Ovary (tissue), 7 donors: ENCODE measurements at regions not wholly inside any gene's neighbourhood (a gene's known extent, or its start where the extent isn't known, plus 50 kb on each side); places are given as distances from the start of the nearest gene placed in this dataset.

Source experiments
- DNase-seq, 5 donors: peaks; one replicate each; pipeline ENCODE4 v3.0.0-alpha.2; 2019 to 2020
- H3K27ac ChIP-seq, 2 donors: fragments of 200-600 bp; one replicate each; pipeline versions ENCODE4 v1.5.1 to v1.8.0; 2019 to 2022
- H3K27me3 ChIP-seq: fragments of 200-600 bp; one replicate; pipeline ENCODE4 v1.8.0; 2022
- H3K36me3 ChIP-seq: fragments of 200-600 bp; sonication (generic); one replicate; pipeline ENCODE4 v1.5.1; 2019
- H3K4me1 ChIP-seq: one replicate; pipeline ENCODE4 v1.8.1; 2013; ENCODE audit warnings: mild to moderate bottlenecking, moderate library complexity; ENCODE audit not compliant: insufficient read depth
- H3K4me3 ChIP-seq: fragments of 200-600 bp; sonication (generic); one replicate; pipeline ENCODE4 v1.5.1; 2017
- H3K9me3 ChIP-seq, 2 donors: fragments of 200-600 bp in 1 of 2; sonication (generic) in 1 of 2; one replicate each; pipeline versions ENCODE4 v1.5.1 to v1.8.1; 2013 to 2019; ENCODE audit warnings: mild to moderate bottlenecking in 1 of 2, moderate library complexity in 1 of 2
- EP300 ChIP-seq: sonication (generic); formaldehyde crosslinking; IDR thresholded peaks from one replicate; pipeline ENCODE4 v1.6.1; 2017; ENCODE audit warnings: antibody characterized with exemption
- POLR2A ChIP-seq: fragments of 450-650 bp; IDR thresholded peaks from one replicate; pipeline ENCODE4 v1.6.1; 2017; ENCODE audit warnings: antibody characterized with exemption, mild to moderate bottlenecking, moderate library complexity
- WGBS, 3 donors: extraction: QIAGEN DNeasy Blood & Tissue Kit in 1 of 3; methylation state at CpG; one replicate each; pipeline versions ENCODE4 v1.1.5 to v1.1.7; 2013 to 2017; 5-methylcytosine and 5-hydroxymethylcytosine counted together
- intact Hi-C, 4 donors: fragments of 100-400 bp; cut with DNase I; formaldehyde crosslinking; loops; one replicate each; pipeline versions ENCODE4 v1.11.0 to v1.15.1; 2022 to 2023
- TF ChIP-seq, protein P1 (sequence below), 3 donors: fragments of 450-650 bp in 2 of 3; fragments of 200-600 bp in 1 of 3; IDR thresholded peaks; one replicate each; pipeline versions ENCODE4 v1.5.1 to v1.8.0; 2016 to 2022; ENCODE audit warnings: antibody characterized with exemption in 3 of 3, mild to moderate bottlenecking in 1 of 3
- donor health status: DM: no; HTN: no; CAD: no; lungs with moderate emphysema.
- donor health status: DM: no; HTN: no; CAD: no.
- donor health status: Bipolar disorder and iron deficiency.
- donor health status: DM: no; HTN: no; CAD: no.
- donor health status: DM: yes; HTN: yes; CAD: no.

DNA sequence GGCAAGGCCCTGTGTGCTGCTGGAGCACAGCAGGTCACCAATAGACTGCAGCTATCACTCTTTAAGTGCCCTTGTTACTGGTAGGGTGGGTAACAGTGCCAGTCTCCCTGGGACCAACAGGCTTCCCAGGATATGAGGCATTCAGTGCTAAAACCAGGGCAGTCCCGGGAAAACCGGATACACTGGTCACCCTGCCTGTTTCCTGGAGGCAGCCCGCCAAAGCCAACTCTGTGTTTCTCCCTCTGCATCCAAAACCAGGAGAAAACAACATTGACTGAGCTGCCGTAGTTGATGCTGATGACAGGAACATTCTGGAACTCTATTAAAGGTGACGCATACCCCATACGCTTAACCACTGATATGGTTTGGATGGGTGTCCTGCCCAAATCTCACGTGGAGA lies 149.1 kb downstream of the SHANK2 start:
- no peak for DNase-seq
- no peak for TF ChIP-seq EP300
- no peak for TF ChIP-seq POLR2A
- TF ChIP-seq, protein P1, sequence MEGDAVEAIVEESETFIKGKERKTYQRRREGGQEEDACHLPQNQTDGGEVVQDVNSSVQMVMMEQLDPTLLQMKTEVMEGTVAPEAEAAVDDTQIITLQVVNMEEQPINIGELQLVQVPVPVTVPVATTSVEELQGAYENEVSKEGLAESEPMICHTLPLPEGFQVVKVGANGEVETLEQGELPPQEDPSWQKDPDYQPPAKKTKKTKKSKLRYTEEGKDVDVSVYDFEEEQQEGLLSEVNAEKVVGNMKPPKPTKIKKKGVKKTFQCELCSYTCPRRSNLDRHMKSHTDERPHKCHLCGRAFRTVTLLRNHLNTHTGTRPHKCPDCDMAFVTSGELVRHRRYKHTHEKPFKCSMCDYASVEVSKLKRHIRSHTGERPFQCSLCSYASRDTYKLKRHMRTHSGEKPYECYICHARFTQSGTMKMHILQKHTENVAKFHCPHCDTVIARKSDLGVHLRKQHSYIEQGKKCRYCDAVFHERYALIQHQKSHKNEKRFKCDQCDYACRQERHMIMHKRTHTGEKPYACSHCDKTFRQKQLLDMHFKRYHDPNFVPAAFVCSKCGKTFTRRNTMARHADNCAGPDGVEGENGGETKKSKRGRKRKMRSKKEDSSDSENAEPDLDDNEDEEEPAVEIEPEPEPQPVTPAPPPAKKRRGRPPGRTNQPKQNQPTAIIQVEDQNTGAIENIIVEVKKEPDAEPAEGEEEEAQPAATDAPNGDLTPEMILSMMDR (IDR thresholded peaks at IDR 0.05) = no peak
- Histone ChIP-seq H3K27me3 (no peaks in the 10 kb centered on the region), H3K4me3 (no peak overlapping the region), H3K9me3 (no peaks in the 10 kb centered on the region), H3K36me3 (no peaks in the 10 kb centered on the region), H3K27ac (no peak overlapping the region), H3K4me1 (no peaks in the 10 kb centered on the region)
- intact Hi-C loops = no loop called here
- WGBS, 3 donors = 70 to 83% (median 82%) methylated on average over 7 of the region's 7 CpGs

DNA sequence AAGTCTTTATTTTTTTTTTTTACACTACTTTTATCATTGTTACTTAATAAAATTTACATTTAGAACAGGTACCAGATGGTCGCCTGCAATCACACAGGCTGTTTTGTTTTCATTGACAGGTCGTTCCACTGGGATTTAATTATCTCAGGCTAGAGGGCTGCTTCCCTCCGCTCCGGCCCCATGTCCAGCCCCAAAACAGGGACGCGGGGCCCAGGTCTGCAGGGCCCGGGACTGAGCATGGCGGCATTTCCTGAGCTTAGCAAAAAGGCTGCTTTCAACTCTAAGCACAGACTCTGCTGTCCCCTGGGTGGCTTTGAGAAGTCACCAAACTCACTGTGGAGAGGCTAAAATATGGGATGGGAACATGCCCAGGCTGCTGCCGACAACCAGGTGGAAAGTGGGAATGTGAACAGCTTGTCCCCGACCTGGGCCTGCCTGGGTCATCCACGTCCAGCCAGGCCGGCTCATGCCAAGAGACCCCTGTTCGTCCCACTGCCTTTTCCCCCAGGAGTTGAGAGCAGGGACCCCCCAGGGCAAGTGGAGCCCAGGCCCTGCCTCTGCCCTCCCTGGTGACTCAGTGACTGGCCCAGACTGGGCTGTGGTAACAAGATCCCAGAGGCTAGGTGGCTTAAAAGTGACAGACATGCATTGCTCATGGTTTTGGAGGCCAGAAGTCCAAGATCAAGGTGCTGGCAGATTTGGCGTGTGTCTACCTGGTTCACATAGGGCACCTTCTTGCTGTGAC lies 150.0 kb downstream of the SHANK2 start:
- Histone ChIP-seq H3K9me3 (no peaks in the 10 kb centered on the region), H3K27me3 (no peaks in the 10 kb centered on the region), H3K4me3 (no peak overlapping the region), H3K27ac (no peak overlapping the region), H3K4me1 (no peaks in the 10 kb centered on the region), H3K36me3 (no peaks in the 10 kb centered on the region)
- WGBS, 3 donors = 61 to 69% (median 64%) methylated on average over 13 to 14 of the region's 14 CpGs
- TF ChIP-seq, protein P1 (IDR thresholded peaks at IDR 0.05) = no peak
- TF ChIP-seq POLR2A = no peak
- no peak for TF ChIP-seq EP300
- intact Hi-C loops = no loop called here
- no peak for DNase-seq

DNA sequence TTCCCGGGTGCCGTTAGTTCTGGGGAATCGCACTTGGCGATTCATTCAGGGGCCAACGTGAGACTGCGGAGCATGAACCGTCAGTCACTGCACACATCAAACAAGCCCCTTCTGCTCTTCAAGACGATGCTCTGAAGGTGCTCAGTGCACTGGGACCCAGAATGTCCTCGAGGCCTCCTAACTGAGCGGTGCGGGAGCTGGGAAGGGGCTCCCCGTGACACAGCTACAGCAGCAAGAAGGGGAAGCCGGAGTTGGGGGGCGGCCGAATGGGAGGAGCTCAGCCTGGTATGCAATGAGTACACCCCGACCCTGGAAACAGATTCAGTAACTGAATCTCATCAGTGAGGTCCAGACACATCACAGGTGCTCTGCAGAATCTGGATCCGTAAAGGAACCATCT lies 150.8 kb downstream of the SHANK2 start:
- H3K4me3 ChIP-seq = no peak overlapping the region
- WGBS, 3 donors = 61 to 64% (median 63%) methylated on average over 17 of the region's 17 CpGs
- TF ChIP-seq POLR2A (no peak), EP300 (no peak)
- TF ChIP-seq, protein P1 (IDR thresholded peaks at IDR 0.05) = no peak

GRCh38 chr11:71101046-71101445 lies 151.3 kb downstream of the SHANK2 start:
- H3K27me3 ChIP-seq = no peaks in the 10 kb centered on the region
- 82 to 85% (median 85%) methylated on average over 7 of the region's 7 CpGs for WGBS, 3 donors
- H3K4me3 ChIP-seq = no peak overlapping the region
- no peaks in the 10 kb centered on the region for H3K36me3 ChIP-seq
- H3K9me3 ChIP-seq = no peaks in the 10 kb centered on the region
- DNase-seq = no peak
- intact Hi-C loops = no loop called here
- TF ChIP-seq EP300 = no peak
- no peak for TF ChIP-seq POLR2A
- TF ChIP-seq, protein P1 (IDR thresholded peaks at IDR 0.05) = no peak
- H3K4me1 ChIP-seq = no peaks in the 10 kb centered on the region
- no peak overlapping the region for H3K27ac ChIP-seq

More for the DNA sequence above, 150.8 kb downstream of the SHANK2 start:
- Histone ChIP-seq H3K4me1 (no peaks in the 10 kb centered on the region), H3K9me3 (no peaks in the 10 kb centered on the region), H3K27me3 (no peaks in the 10 kb centered on the region), H3K27ac (no peak overlapping the region), H3K36me3 (no peaks in the 10 kb centered on the region)
- intact Hi-C loops = no loop called here
- no peak for DNase-seq
